ENCODE measurements at regions not wholly inside any gene's neighbourhood (a gene's known extent, or its start where the extent isn't known, plus 50 kb on each side); places are given as distances from the start of the nearest gene placed in this dataset.

DNA sequence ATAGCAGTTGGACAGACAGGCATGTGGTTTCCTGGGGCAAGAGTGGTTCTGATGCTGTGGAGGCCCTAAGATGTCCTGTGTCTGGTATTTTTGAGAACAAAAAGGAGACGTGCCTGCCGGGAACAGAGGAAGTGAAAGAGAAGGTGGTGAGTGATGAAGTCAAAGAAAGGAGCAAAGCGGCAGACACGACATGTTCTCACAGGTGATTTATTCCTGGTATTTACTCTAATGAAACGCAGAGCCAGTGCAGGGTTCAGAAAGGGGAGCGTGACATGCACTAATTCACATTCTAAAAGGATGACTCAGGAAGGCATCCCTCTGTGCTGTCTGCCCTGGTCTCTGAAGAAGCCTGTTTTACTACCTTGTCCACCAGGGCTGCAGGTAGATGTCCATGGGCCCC lies 211.0 kb downstream of the KCNE4 start:
- Histone ChIP-seq H3K27me3 (ENCODE audit: control insufficient read depth, insufficient read depth, low read length) (no peaks in the 10 kb centered on the region), H3K27ac (ENCODE audit: low read depth, low read length) (no peak overlapping the region), H3K4me3 (ENCODE audit: low read depth, low read length) (no peak overlapping the region), H3K9me3 (ENCODE audit: control insufficient read depth, insufficient read depth, low read length) (no peaks in the 10 kb centered on the region)
- TF ChIP-seq, protein P1, sequence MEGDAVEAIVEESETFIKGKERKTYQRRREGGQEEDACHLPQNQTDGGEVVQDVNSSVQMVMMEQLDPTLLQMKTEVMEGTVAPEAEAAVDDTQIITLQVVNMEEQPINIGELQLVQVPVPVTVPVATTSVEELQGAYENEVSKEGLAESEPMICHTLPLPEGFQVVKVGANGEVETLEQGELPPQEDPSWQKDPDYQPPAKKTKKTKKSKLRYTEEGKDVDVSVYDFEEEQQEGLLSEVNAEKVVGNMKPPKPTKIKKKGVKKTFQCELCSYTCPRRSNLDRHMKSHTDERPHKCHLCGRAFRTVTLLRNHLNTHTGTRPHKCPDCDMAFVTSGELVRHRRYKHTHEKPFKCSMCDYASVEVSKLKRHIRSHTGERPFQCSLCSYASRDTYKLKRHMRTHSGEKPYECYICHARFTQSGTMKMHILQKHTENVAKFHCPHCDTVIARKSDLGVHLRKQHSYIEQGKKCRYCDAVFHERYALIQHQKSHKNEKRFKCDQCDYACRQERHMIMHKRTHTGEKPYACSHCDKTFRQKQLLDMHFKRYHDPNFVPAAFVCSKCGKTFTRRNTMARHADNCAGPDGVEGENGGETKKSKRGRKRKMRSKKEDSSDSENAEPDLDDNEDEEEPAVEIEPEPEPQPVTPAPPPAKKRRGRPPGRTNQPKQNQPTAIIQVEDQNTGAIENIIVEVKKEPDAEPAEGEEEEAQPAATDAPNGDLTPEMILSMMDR (IDR thresholded peaks at IDR 0.05; ENCODE audit: low read depth, low read length), result no peak
- CTCF ChIA-PET, result no interaction called here
- POLR2A ChIA-PET, result no interaction called here
- no peak for DNase-seq (ENCODE audit: low read depth, low spot score)

GRCh38 chr2:223264541-223265193 lies 212.7 kb downstream of the KCNE4 start:
- no peak overlapping the region for H3K4me3 ChIP-seq (ENCODE audit: low read depth, low read length)
- POLR2A ChIA-PET, result no interaction called here
- no peak overlapping the region for H3K27ac ChIP-seq (ENCODE audit: low read depth, low read length)
- no peaks in the 10 kb centered on the region for H3K27me3 ChIP-seq (ENCODE audit: control insufficient read depth, insufficient read depth, low read length)
- TF ChIP-seq, protein P1 (IDR thresholded peaks at IDR 0.05; ENCODE audit: low read depth, low read length), result no peak
- H3K9me3 ChIP-seq (ENCODE audit: control insufficient read depth, insufficient read depth, low read length), result no peaks in the 10 kb centered on the region
- DNase-seq (ENCODE audit: low read depth, low spot score), result no peak
- CTCF ChIA-PET, result no interaction called here

- ChIA-PET CTCF (no interaction called here), POLR2A (no interaction called here)
- Histone ChIP-seq H3K9me3 (ENCODE audit: control insufficient read depth, insufficient read depth, low read length) (no peaks in the 10 kb centered on the region), H3K27me3 (ENCODE audit: control insufficient read depth, insufficient read depth, low read length) (no peaks in the 10 kb centered on the region), H3K27ac (ENCODE audit: low read depth, low read length) (no peak overlapping the region), H3K4me3 (ENCODE audit: low read depth, low read length) (no peak overlapping the region)
- DNase-seq (ENCODE audit: low read depth, low spot score), result no peak
- TF ChIP-seq, protein P1 (IDR thresholded peaks at IDR 0.05; ENCODE audit: low read depth, low read length), result no peak
These were observed 215.4 kb downstream of the KCNE4 start for GRCh38 chr2:223267160-223267951.

DNA sequence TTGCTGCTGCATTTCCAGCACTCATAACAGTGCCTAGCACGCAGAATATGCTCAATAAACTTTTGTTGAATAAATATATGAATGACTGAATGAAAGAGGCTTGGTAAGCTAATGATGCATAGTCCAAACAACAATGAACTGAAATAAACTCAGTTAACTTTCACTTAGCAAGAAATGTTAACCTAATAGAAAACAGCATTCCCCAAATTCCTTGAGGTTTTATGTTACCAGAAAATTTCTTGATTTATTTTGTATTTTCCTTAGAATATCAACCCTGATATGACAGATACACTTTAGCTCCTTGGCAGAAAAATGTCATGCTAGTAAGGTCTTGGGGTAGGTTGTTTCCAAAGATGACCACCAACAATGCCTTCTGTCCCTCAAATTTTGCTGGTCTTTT lies 217.4 kb downstream of the KCNE4 start:
- ChIA-PET CTCF (interaction anchor here (0.9 kb wide), 1 partner anchor 22 kb away, joined by 3 read pairs; no protein-coding TSS in a partner anchor), POLR2A (no interaction called here)
- no peak overlapping the region for H3K27ac ChIP-seq (ENCODE audit: low read depth, low read length)
- no peaks in the 10 kb centered on the region for H3K9me3 ChIP-seq (ENCODE audit: control insufficient read depth, insufficient read depth, low read length)
- TF ChIP-seq, protein P1 (IDR thresholded peaks at IDR 0.05; ENCODE audit: low read depth, low read length), result no peak
- DNase-seq (ENCODE audit: low read depth, low spot score), result no peak
- no peaks in the 10 kb centered on the region for H3K27me3 ChIP-seq (ENCODE audit: control insufficient read depth, insufficient read depth, low read length)
- no peak overlapping the region for H3K4me3 ChIP-seq (ENCODE audit: low read depth, low read length)

DNA sequence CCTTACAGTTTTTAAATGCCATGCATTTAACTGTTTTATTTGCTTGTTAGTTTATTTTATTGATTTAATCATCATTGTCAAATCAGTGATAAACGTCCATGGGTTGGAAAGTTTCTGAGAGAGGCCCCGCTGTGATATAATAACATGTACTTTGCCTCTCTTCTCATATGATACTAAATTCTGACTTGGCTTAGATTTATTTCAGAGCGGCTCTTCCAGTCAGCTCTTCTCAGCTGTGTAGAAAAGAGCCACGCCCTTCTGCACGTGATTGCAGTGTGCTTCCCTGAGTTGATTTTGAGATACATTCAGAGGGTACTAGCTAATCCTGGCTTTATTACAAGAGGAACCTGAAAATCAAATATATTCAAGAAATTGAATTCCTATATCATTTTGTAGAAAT lies 218.6 kb downstream of the KCNE4 start:
- DNase-seq (ENCODE audit: low read depth, low spot score), result no peak
- ChIA-PET CTCF (no interaction called here), POLR2A (no interaction called here)
- H3K27ac ChIP-seq (ENCODE audit: low read depth, low read length), result no peak overlapping the region
- TF ChIP-seq, protein P1 (IDR thresholded peaks at IDR 0.05; ENCODE audit: low read depth, low read length), result no peak
- no peak overlapping the region for H3K4me3 ChIP-seq (ENCODE audit: low read depth, low read length)
- H3K27me3 ChIP-seq (ENCODE audit: control insufficient read depth, insufficient read depth, low read length), result peaks cover 2% of the 10 kb centered on the region
- no peaks in the 10 kb centered on the region for H3K9me3 ChIP-seq (ENCODE audit: control insufficient read depth, insufficient read depth, low read length)

All from AG04450 (cell line).